K562 (cell line): ENCODE measurements at regions not wholly inside any gene's neighbourhood (a gene's known extent, or its start where the extent isn't known, plus 50 kb on each side); places are given as distances from the start of the nearest gene placed in this dataset.

Experiments
- ATAC-seq: fragments of 200-7000 bp; cut with Tn5 transposase; 3 replicates; pipeline ENCODE4 v1.9.1; 2020; ENCODE audit warnings: moderate library complexity
- BruUV-seq: library from RNA; stranded (reverse); fragments of 400-500 nt; replicated peaks from 2 replicates; lab custom pipeline; 2021; lab: Mats Ljungman, UMichigan
- CTCF ChIA-PET: fragments of 300-600 bp; formaldehyde crosslinking; extraction: SDS; loops from one replicate; lab custom pipeline; 2021; ENCODE audit warnings: low intra/inter-chr PET ratio; lab: Yijun Ruan, JAX
- POLR2A ChIA-PET: fragments of 300-600, 350-650 bp; sonication (Branson Sonifier 250); formaldehyde crosslinking; extraction: SDS; loops from one replicate; lab custom pipeline; 2021; ENCODE audit warnings: antibody characterized with exemption, inconsistent platforms; lab: Yijun Ruan, JAX
- DNase-seq, 4 experiments: peaks; one replicate each; pipeline versions ENCODE4 v3.0.0 to v3.0.0-alpha.2; 2011 to 2018; ENCODE audit warnings: low spot score in 3 of 4, mixed read lengths in 3 of 4; ENCODE audit errors: extremely low read depth in 1 of 4
- FAIRE-seq: peaks from 2 replicates; lab custom pipeline; 2011; peaks lifted over from hg19 to GRCh38; lab: Jason Lieb, UNC
- H2AFZ ChIP-seq: 2 replicates; pipeline ENCODE4 v1.6.0; 2011; ENCODE audit warnings: low read depth, low read length, control low read depth, inconsistent platforms
- H3K27ac ChIP-seq: fragments of 200-600 bp; 3 replicates; pipeline ENCODE4 v1.8.0; 2011; ENCODE audit warnings: low read depth, mild to moderate bottlenecking, control low read depth, inconsistent platforms, low read length, moderate library complexity, mixed read lengths; ENCODE audit errors: extremely low read depth
- H3K27me3 ChIP-seq, 2 experiments: fragments of 300-600 bp in 1 of 2; 2 replicates in 1 of 2; 3 replicates in 1 of 2; pipeline versions ENCODE4 v1.6.0 to v1.8.0; 2011; ENCODE audit warnings: inconsistent platforms in 2 of 2, low read length in 2 of 2, mild to moderate bottlenecking in 1 of 2, mixed read lengths in 1 of 2, moderate library complexity in 1 of 2; ENCODE audit not compliant: control insufficient read depth in 2 of 2, insufficient read depth in 2 of 2
- H3K36me3 ChIP-seq: fragments of 300-600 bp; 3 replicates; pipeline ENCODE4 v1.8.0; 2011; ENCODE audit warnings: mild to moderate bottlenecking, low read length, inconsistent platforms; ENCODE audit not compliant: control insufficient read depth, insufficient read depth
- H3K4me1 ChIP-seq, 2 experiments: fragments of 200-600 bp in 1 of 2; replicated peaks in 1 of 2; 2 replicates in 1 of 2; 3 replicates in 1 of 2; pipeline versions ENCODE4 v1.5.1 to v1.8.0; 2011; ENCODE audit warnings: inconsistent platforms in 2 of 2, low read length in 2 of 2, mild to moderate bottlenecking in 1 of 2, mixed read lengths in 1 of 2, moderate library complexity in 1 of 2; ENCODE audit not compliant: control insufficient read depth in 2 of 2, insufficient read depth in 2 of 2
- H3K4me2 ChIP-seq: 2 replicates; pipeline ENCODE4 v1.6.1; 2011; ENCODE audit warnings: low read length, control low read depth, inconsistent platforms, mixed read lengths; ENCODE audit not compliant: insufficient read depth
- H3K4me3 ChIP-seq: fragments of 200-600 bp; sonication (generic), shearing (Covaris generic); 2 replicates; pipeline ENCODE4 v1.5.1; 2016; ENCODE audit warnings: control low read depth, inconsistent platforms
- H3K79me2 ChIP-seq: fragments of 200-600 bp; 3 replicates; pipeline ENCODE4 v1.8.0; 2011; ENCODE audit warnings: low read length, inconsistent platforms; ENCODE audit not compliant: control insufficient read depth, insufficient read depth
- H3K9ac ChIP-seq, 2 experiments: 2 replicates each; pipeline versions ENCODE4 v1.6.0 to v1.6.1; 2011; ENCODE audit warnings: low read depth in 2 of 2, low read length in 2 of 2, control low read depth in 1 of 2, inconsistent platforms in 1 of 2, mild to moderate bottlenecking in 1 of 2, mixed read lengths in 1 of 2; ENCODE audit not compliant: insufficient read depth in 1 of 2
- H3K9me1 ChIP-seq: one replicate; pipeline ENCODE4 v1.6.0; 2011; ENCODE audit warnings: inconsistent platforms, mild to moderate bottlenecking, low read length, moderate library complexity; ENCODE audit not compliant: control insufficient read depth, insufficient read depth
- H3K9me3 ChIP-seq: replicated peaks from 2 replicates; pipeline ENCODE4 v1.5.1; 2011; ENCODE audit warnings: low read depth, low read length, inconsistent platforms; ENCODE audit not compliant: control insufficient read depth, insufficient read depth
- H4K20me1 ChIP-seq: replicated peaks from 2 replicates; pipeline ENCODE4 v1.6.1; 2011; ENCODE audit warnings: low read length, inconsistent platforms, mixed read lengths; ENCODE audit not compliant: control insufficient read depth, insufficient read depth
- CTBP1 ChIP-seq: fragments of 450-650 bp; IDR thresholded peaks from 2 replicates; pipeline ENCODE4 v1.6.1; 2016; ENCODE audit warnings: borderline replicate concordance
- DEAF1 ChIP-seq: fragments of 450-650 bp; formaldehyde crosslinking; IDR thresholded peaks from 2 replicates; pipeline ENCODE4 v1.4.0; 2020; ENCODE audit warnings: mild to moderate bottlenecking, moderate library complexity
- DMBX1 ChIP-seq: fragments of 250-450 bp; sonication (Bioruptor Pico); IDR thresholded peaks from 2 replicates; pipeline ENCODE4 v1.8.0; 2022; ENCODE audit warnings: inconsistent platforms, mild to moderate bottlenecking, moderate library complexity, borderline replicate concordance
- E4F1 ChIP-seq: fragments of 250-450 bp; sonication (Bioruptor Pico); IDR thresholded peaks from 2 replicates; pipeline ENCODE4 v1.5.0; 2021; ENCODE audit warnings: mild to moderate bottlenecking, borderline replicate concordance
- POLR2G ChIP-seq: fragments of 200-400 bp; formaldehyde crosslinking; IDR thresholded peaks from 2 replicates; pipeline ENCODE4 v1.6.1; 2017; ENCODE audit warnings: low read depth, mild to moderate bottlenecking, antibody characterized with exemption, low read length, moderate library complexity
- SRF ChIP-seq, 2 experiments: fragments of 250-450, 450-650 bp in 1 of 2; sonication (Bioruptor Pico) in 1 of 2; sonication (generic) in 1 of 2; formaldehyde crosslinking; IDR thresholded peaks; 2 replicates each; pipeline versions ENCODE4 v1.5.0 to v1.5.1; 2020 to 2022; ENCODE audit warnings: mild to moderate bottlenecking in 1 of 2, missing genetic modification reagents in 1 of 2
- TARDBP ChIP-seq: fragments of 450-650 bp; IDR thresholded peaks from 2 replicates; pipeline ENCODE4 v1.6.1; 2016
- XRCC4 ChIP-seq: IDR thresholded peaks from one replicate; pipeline ENCODE4 v1.6.1; 2011; ENCODE audit not compliant: insufficient read depth, insufficient read length; ENCODE audit errors: extremely low read depth
- YBX1 ChIP-seq: fragments of 450-650 bp; IDR thresholded peaks from 2 replicates; pipeline ENCODE4 v1.7.1; 2016; ENCODE audit warnings: mild to moderate bottlenecking
- ZSCAN32 ChIP-seq: fragments of 450-650 bp; formaldehyde crosslinking; IDR thresholded peaks from 2 replicates; pipeline ENCODE4 v1.4.0; 2020; ENCODE audit warnings: mild to moderate bottlenecking, moderate library complexity
- WGBS: fragments of 100-300 bp; shearing (Covaris generic); methylation state at CpG from one replicate; pipeline ENCODE4 v1.1.6; 2016; ENCODE audit warnings: low coverage, mixed read lengths; ENCODE audit not compliant: insufficient coverage; ENCODE audit errors: missing lambda C conversion rate; 5-methylcytosine and 5-hydroxymethylcytosine counted together
- in situ Hi-C: fragments of 300-500 bp; cut with MboI; formaldehyde crosslinking; loops from 4 replicates; pipeline ENCODE4 v1.15.0; 2018; ENCODE audit warnings: inconsistent platforms, mixed read lengths
- intact Hi-C: fragments of 100-400 bp; cut with micrococcal nuclease; formaldehyde crosslinking; loops from 2 replicates; pipeline ENCODE4 v1.14.2; 2022

GRCh38 chr9:78971540-78971939 is 600.2 kb upstream of the TLE4 start:
- POLR2A ChIA-PET = no interaction called here
- TF ChIP-seq DEAF1 (CRISPR knock-in tag) (no peak), ZSCAN32 (CRISPR knock-in tag) (no peak), CTBP1 (no peak), E4F1 (CRISPR knock-in tag) (no peak), TARDBP (no peak), XRCC4 (no peak), YBX1 (no peak), SRF (CRISPR knock-in tag; IDR thresholded peaks at IDR 0.05) (no peak), DMBX1 (CRISPR knock-in tag) (no peak), POLR2G (no peak)

More at GRCh38 chr9:78971540-78971939, 600.2 kb upstream of the TLE4 start:
- 0% methylated on average over 2 of the region's 4 CpGs for WGBS
- ATAC-seq (no peak), DNase-seq (no peak), FAIRE-seq (no peak)
- no TSS peak for BruUV-seq
- H3K9ac ChIP-seq = no peak overlapping the region
- no peaks in the 10 kb centered on the region for H3K27me3 ChIP-seq
- H3K9me3 ChIP-seq = no peaks in the 10 kb centered on the region
- CTCF ChIA-PET = no interaction called here
- no peak overlapping the region for H3K4me3 ChIP-seq
- H3K4me2 ChIP-seq = no peak overlapping the region
- no peaks in the 10 kb centered on the region for H3K79me2 ChIP-seq
- no peak overlapping the region for H2AFZ ChIP-seq
- no peaks in the 10 kb centered on the region for H3K36me3 ChIP-seq
- in situ Hi-C loops (no loop called here), intact Hi-C loops (no loop called here)
- no peak overlapping the region for H3K27ac ChIP-seq
- H3K4me1 ChIP-seq = no peaks in the 10 kb centered on the region
- H3K9me1 ChIP-seq = no peaks in the 10 kb centered on the region
- H4K20me1 ChIP-seq = no peaks in the 10 kb centered on the region
